Dermis microvascular lymphatic vessel endothelial cell (primary cell): ENCODE measurements at regions not wholly inside any gene's neighbourhood (a gene's known extent, or its start where the extent isn't known, plus 50 kb on each side); places are given as distances from the start of the nearest gene placed in this dataset.
"Not testable (repeated sequence)": the region's sequence is repeated elsewhere in the genome, so short reads cannot be mapped to it uniquely, and the experiment has no call there.

Experiments used
- DNase-seq, 2 donors: peaks; one replicate each; pipeline versions ENCODE4 v3.0.0 to v3.0.0-alpha.2; 2010; ENCODE audit warnings: low read depth in 2 of 2

GRCh38 chr12:61542551-61542950 is 717.7 kb upstream of the USP15 start:
- DNase-seq: no peak

GRCh38 chr12:61546296-61546695 is 713.9 kb upstream of the USP15 start:
- DNase-seq: no peak

- no peak for DNase-seq
Observed at GRCh38 chr12:61553091-61553490, 707.1 kb upstream of the USP15 start.

- no peak for DNase-seq
Observed at GRCh38 chr12:61554268-61555008, 705.8 kb upstream of the USP15 start.

GRCh38 chr12:61563665-61564450 is 696.3 kb upstream of the USP15 start:
- no peak for DNase-seq

GRCh38 chr12:61564466-61564865 is 695.7 kb upstream of the USP15 start:
- DNase-seq: no peak

- DNase-seq: no peak
Observed at GRCh38 chr12:61566183-61566582, 694.0 kb upstream of the USP15 start.

GRCh38 chr12:61574339-61574738 is 685.9 kb upstream of the USP15 start:
- no peak for DNase-seq

GRCh38 chr12:61584943-61585342 is 675.3 kb upstream of the USP15 start:
- DNase-seq: no peak

- not testable (repeated sequence) for DNase-seq
Observed at GRCh38 chr12:61590864-61591263, 669.3 kb upstream of the USP15 start.

- no peak for DNase-seq
Observed at GRCh38 chr12:61610143-61610542, 650.1 kb upstream of the USP15 start.

GRCh38 chr12:61629702-61630101 is 630.5 kb upstream of the USP15 start:
- DNase-seq: no peak

- no peak for DNase-seq
Observed at GRCh38 chr12:61646639-61647038, 613.6 kb upstream of the USP15 start.

- DNase-seq: no peak
Observed at GRCh38 chr12:61647566-61647965, 612.6 kb upstream of the USP15 start.

- DNase-seq: no peak
Observed at GRCh38 chr12:61652265-61652664, 607.9 kb upstream of the USP15 start.

GRCh38 chr12:61654698-61655097 is 605.5 kb upstream of the USP15 start:
- no peak for DNase-seq

GRCh38 chr12:61655241-61655640 is 605.0 kb upstream of the USP15 start:
- DNase-seq: no peak

- DNase-seq: no peak
Observed at GRCh38 chr12:61667676-61668075, 592.5 kb upstream of the USP15 start.

- no peak for DNase-seq
Observed at GRCh38 chr12:61676520-61676919, 583.7 kb upstream of the USP15 start.

GRCh38 chr12:61687407-61687806 is 572.8 kb upstream of the USP15 start:
- no peak for DNase-seq

GRCh38 chr12:61694214-61694613 is 566.0 kb upstream of the USP15 start:
- no peak for DNase-seq

- DNase-seq: no peak
Observed at GRCh38 chr12:61701471-61701870, 558.7 kb upstream of the USP15 start.

- no peak for DNase-seq
Observed at GRCh38 chr12:61706783-61707182, 553.4 kb upstream of the USP15 start.
